Heart left ventricle (tissue), 13 donors: ENCODE measurements at regions not wholly inside any gene's neighbourhood (a gene's known extent, or its start where the extent isn't known, plus 50 kb on each side); places are given as distances from the start of the nearest gene placed in this dataset.

Experiments
- POLR2A ChIP-seq, 2 donors: fragments of 450-650 bp; IDR thresholded peaks; one replicate each; pipeline ENCODE4 v1.6.1; 2017; ENCODE audit warnings: antibody characterized with exemption in 2 of 2, mild to moderate bottlenecking in 2 of 2, moderate library complexity in 2 of 2
- TF ChIP-seq, protein P1 (sequence below), 12 donors: fragments of 200-600 bp; sonication (generic) in 4 of 12; IDR thresholded peaks; one replicate each; pipeline versions ENCODE4 v1.5.0 to v1.8.0; 2018 to 2022; ENCODE audit warnings: antibody characterized with exemption in 12 of 12, mild to moderate bottlenecking in 5 of 12
- donor health status: ischemic (EF 13 %, LVEDD 7.1; RV severe dilation, severe dysfunction).
- donor health status: DM: no; HTN: yes; CAD: no.
- donor health status: DM: no; HTN: no; CAD: no.
- donor health status: ischemic (EF 25% LVEDD 6.9; RV normal size, moderate dysfunction).
- donor health status: ischemic (EF 25% LVEDD 5.7; RV mildly dilated, moderate dysfunction).
- donor health status: ischemic (EF 35%, LVEDD 5.7; RV mildly dilated, moderate dysfunction).
- donor health status: nonischemic (EF 11% LVEDD 7.7; RV severe dilation, severe dysfunction).
- donor health status: DM: yes; HTN: yes; CAD: no.
- donor health status: PGD.
- donor health status: ischemic (EF 29% LVEDD 5.4; RV normal size, mild dysfunction).
- donor health status: nonischemic (EF 23%, LVEDD 6.1; RV moderate dilation, normal function).

DNA sequence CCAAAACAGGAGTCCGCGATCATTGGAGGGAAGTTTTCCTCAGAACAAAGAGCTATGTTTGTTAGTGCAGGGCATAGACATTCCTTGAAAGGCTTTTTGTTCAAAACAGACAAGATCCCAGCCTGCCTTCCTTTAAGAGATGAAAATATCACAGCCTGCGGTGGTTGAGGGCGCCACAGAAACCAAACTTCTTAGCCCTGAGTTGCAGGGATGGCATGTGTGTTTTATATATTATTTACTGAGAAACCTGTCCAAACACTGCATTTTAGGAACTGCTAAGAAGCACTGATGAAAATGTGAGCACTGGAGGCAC lies 57.5 kb upstream of the TMEM178A start:
- TF ChIP-seq, protein P1, sequence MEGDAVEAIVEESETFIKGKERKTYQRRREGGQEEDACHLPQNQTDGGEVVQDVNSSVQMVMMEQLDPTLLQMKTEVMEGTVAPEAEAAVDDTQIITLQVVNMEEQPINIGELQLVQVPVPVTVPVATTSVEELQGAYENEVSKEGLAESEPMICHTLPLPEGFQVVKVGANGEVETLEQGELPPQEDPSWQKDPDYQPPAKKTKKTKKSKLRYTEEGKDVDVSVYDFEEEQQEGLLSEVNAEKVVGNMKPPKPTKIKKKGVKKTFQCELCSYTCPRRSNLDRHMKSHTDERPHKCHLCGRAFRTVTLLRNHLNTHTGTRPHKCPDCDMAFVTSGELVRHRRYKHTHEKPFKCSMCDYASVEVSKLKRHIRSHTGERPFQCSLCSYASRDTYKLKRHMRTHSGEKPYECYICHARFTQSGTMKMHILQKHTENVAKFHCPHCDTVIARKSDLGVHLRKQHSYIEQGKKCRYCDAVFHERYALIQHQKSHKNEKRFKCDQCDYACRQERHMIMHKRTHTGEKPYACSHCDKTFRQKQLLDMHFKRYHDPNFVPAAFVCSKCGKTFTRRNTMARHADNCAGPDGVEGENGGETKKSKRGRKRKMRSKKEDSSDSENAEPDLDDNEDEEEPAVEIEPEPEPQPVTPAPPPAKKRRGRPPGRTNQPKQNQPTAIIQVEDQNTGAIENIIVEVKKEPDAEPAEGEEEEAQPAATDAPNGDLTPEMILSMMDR (IDR thresholded peaks at IDR 0.05), result no peak
- TF ChIP-seq POLR2A (IDR thresholded peaks at IDR 0.05), result no peak
